AG10803 (cell line): ENCODE measurements at regions not wholly inside any gene's neighbourhood (a gene's known extent, or its start where the extent isn't known, plus 50 kb on each side); places are given as distances from the start of the nearest gene placed in this dataset.

Source experiments
- DNase-seq: peaks from one replicate; pipeline ENCODE4 v3.0.0; 2010; ENCODE audit warnings: low read depth
- H3K4me3 ChIP-seq: 2 replicates; pipeline ENCODE4 v1.5.1; 2011; ENCODE audit warnings: mild to moderate bottlenecking, low read length, control low read depth
- CTCF ChIP-seq: conservative IDR thresholded peaks from 2 replicates; pipeline ENCODE4 v1.5.1; 2011; ENCODE audit warnings: mild to moderate bottlenecking, low read length, control low read depth, inconsistent platforms

DNA sequence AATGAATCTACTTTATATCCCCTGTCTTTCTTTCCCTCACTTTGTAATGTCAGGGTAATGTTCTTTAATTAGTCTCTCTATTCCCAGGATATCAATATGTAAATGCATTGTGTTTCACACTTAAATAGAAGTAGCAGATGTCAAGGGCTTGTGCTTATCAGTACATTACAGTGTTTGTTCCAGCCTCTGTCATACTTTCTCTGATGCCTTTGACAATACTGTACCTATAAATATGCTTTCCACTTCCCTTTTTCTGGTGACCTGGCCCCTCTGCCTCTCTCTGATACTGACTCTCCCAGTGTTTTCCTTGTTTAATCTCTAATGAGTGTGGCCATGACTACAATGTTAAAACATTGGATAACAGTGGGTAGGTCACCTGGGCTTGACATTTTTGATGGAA, 862.0 kb upstream of the NEGR1 start:
- H3K4me3 ChIP-seq: no peak overlapping the region
- TF ChIP-seq CTCF: no peak
- DNase-seq: no peak

DNA sequence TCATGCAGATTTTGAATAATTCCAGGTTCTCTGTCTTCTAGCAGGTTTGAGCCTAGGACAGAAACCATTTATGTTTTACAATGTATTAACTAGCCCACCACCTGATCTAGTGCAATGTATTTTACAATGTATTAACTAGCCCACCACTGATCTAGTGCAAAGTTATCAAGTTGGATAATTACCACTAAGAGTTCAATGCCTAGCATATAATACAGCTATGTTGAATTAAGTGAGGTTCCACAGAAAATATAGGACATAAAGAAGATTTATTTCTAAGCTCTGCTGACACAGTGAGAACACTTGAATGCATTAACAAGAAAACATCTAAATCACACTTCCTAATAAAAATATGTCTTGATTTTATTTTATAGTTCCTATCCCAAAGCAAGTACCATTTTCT, 854.6 kb upstream of the NEGR1 start:
- no peak overlapping the region for H3K4me3 ChIP-seq
- DNase-seq: no peak
- TF ChIP-seq CTCF: no peak

DNA sequence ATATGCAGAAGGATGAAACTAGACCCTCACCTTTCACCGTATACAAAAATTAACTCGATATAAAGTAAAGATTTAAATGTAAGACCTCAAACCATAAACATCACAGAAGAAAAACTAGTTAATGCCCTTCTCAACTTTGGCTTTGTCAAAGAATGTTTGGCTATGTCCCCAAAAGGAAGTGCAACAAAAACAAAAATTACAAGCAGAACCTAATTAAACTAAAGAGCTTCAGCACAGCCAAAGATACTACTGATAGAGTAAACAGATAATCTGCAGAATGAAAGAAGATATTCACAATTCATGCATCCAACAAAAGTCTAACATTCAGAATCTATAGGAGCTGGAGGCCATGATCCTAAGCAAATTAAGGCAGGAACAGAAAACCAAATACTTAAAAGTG, 824.6 kb upstream of the NEGR1 start:
- no peak for DNase-seq
- no peak overlapping the region for H3K4me3 ChIP-seq
- TF ChIP-seq CTCF: no peak

GRCh38 chr1:73105755-73106154, 823.4 kb upstream of the NEGR1 start:
- H3K4me3 ChIP-seq: no peak overlapping the region
- no peak for DNase-seq
- TF ChIP-seq CTCF: no peak

GRCh38 chr1:73104749-73105148, 822.4 kb upstream of the NEGR1 start:
- DNase-seq: no peak
- H3K4me3 ChIP-seq: no peak overlapping the region
- TF ChIP-seq CTCF: no peak

DNA sequence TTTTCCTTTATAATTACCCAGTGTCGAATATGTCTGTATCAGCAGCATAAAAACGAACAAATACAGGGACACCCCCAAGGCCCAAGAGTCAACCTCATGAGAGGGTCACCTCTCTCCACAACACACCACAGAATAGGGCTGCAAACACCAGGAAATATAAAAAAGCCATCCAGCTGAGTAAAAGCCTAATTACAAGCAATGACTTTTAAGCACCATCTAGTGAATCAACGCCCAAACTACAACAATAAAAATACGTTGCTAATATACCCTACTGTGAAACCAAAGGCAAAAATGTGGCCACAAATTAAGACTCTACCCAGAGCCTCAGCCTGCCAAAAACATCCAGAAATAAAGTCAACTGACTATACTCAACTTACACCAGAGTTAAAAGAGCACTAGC, 817.9 kb upstream of the NEGR1 start:
- no peak overlapping the region for H3K4me3 ChIP-seq
- no peak for TF ChIP-seq CTCF
- DNase-seq: no peak

GRCh38 chr1:73097917-73098316, 815.6 kb upstream of the NEGR1 start:
- TF ChIP-seq CTCF: no peak
- no peak for DNase-seq
- no peak overlapping the region for H3K4me3 ChIP-seq
